NCI-H2171 treated with DMSO at 0.1 percent for 48 hours (cell line): ENCODE measurements at regions not wholly inside any gene's neighbourhood (a gene's known extent, or its start where the extent isn't known, plus 50 kb on each side); places are given as distances from the start of the nearest gene placed in this dataset.

Source experiments
- DNase-seq: peaks from one replicate; lab custom pipeline; 2025; lab: John Stamatoyannopoulos, UW

- DNase-seq, result no peak
These were observed 50.7 kb upstream of the GPR157 start for GRCh38 chr1:9179463-9180110.

GRCh38 chr1:9180111-9180819 is 51.4 kb upstream of the GPR157 start:
- DNase-seq, result no peak

GRCh38 chr1:9181176-9181906 is 52.4 kb upstream of the GPR157 start:
- DNase-seq, result no peak

- DNase-seq, result peak; percentile 15
These were observed 52.4 kb upstream of the H6PD start for GRCh38 chr1:9181990-9182783.

- DNase-seq, result no peak
These were observed 51.8 kb upstream of the H6PD start for GRCh38 chr1:9182784-9183257.

- DNase-seq, result no peak
These were observed 51.1 kb upstream of the H6PD start for GRCh38 chr1:9183441-9183840.

GRCh38 chr1:9183898-9184297 is 50.7 kb upstream of the H6PD start:
- no peak for DNase-seq

GRCh38 chr1:9184749-9185148 is 49.8 kb upstream of the H6PD start:
- DNase-seq, result no peak
